CD4-positive, alpha-beta memory T cell (primary cell): ENCODE measurements at regions not wholly inside any gene's neighbourhood (a gene's known extent, or its start where the extent isn't known, plus 50 kb on each side); places are given as distances from the start of the nearest gene placed in this dataset.
A peak's percentile ranks its signal among the peaks of the same experiment; 100 is the strongest.

Experiments used
- CTCF ChIA-PET: fragments of 350-600 bp; sonication (Branson Sonifier 250); formaldehyde crosslinking; loops from one replicate; lab custom pipeline; 2021; ENCODE audit warnings: inconsistent platforms; ENCODE audit not compliant: partially characterized antibody; lab: Charles Lee
- POLR2A ChIA-PET: fragments of 350-600 bp; sonication (Branson Sonifier 250); formaldehyde crosslinking; loops from one replicate; lab custom pipeline; 2021; ENCODE audit not compliant: partially characterized antibody; lab: Charles Lee
- DNase-seq, 5 donors: peaks; one replicate each; pipeline versions ENCODE4 v3.0.0 to v3.0.0-alpha.2; 2020 to 2022; ENCODE audit warnings: mixed read lengths in 1 of 5
- H3K27ac ChIP-seq: one replicate; pipeline ENCODE4 v1.7.0; 2013; ENCODE audit warnings: low read depth, low read length
- H3K27me3 ChIP-seq: 2 replicates; pipeline ENCODE4 v1.7.0; 2013; ENCODE audit warnings: mild to moderate bottlenecking, low read length, moderate library complexity; ENCODE audit not compliant: insufficient read depth
- H3K36me3 ChIP-seq: 2 replicates; pipeline ENCODE4 v1.7.0; 2013; ENCODE audit warnings: mild to moderate bottlenecking, low read length, moderate library complexity; ENCODE audit not compliant: insufficient read depth
- H3K4me1 ChIP-seq: 2 replicates; pipeline ENCODE4 v1.7.0; 2013; ENCODE audit warnings: mild to moderate bottlenecking, low read length, moderate library complexity; ENCODE audit not compliant: insufficient read depth
- H3K4me3 ChIP-seq, 2 donors: one replicate each; pipeline ENCODE4 v1.7.0; 2013; ENCODE audit warnings: low read length in 2 of 2, mild to moderate bottlenecking in 1 of 2
- H3K9me3 ChIP-seq, 2 donors: one replicate each; pipeline ENCODE4 v1.7.0; 2013; ENCODE audit warnings: low read length in 2 of 2, control low read depth in 1 of 2; ENCODE audit not compliant: control insufficient read depth in 1 of 2
- H3K27ac Mint-ChIP-seq, 7 donors: one replicate each; pipeline ENCODE4 v1.8.0; 2020 to 2021; ENCODE audit warnings: mixed read lengths in 7 of 7, mild to moderate bottlenecking in 6 of 7, inconsistent platforms in 3 of 7, moderate library complexity in 3 of 7
- H3K27me3 Mint-ChIP-seq, 2 donors: one replicate each; pipeline ENCODE4 v1.8.0; 2020 to 2021; ENCODE audit warnings: mixed read lengths in 2 of 2
- H3K36me3 Mint-ChIP-seq, 2 donors: one replicate each; pipeline ENCODE4 v1.8.0; 2020 to 2021; ENCODE audit warnings: mixed read lengths in 2 of 2, inconsistent platforms in 1 of 2, mild to moderate bottlenecking in 1 of 2
- H3K4me1 Mint-ChIP-seq, 4 donors: one replicate each; pipeline ENCODE4 v1.8.0; 2020 to 2021; ENCODE audit warnings: mixed read lengths in 4 of 4, mild to moderate bottlenecking in 1 of 4
- H3K4me3 Mint-ChIP-seq, 8 donors: one replicate each; pipeline ENCODE4 v1.8.0; 2020 to 2021; ENCODE audit warnings: mixed read lengths in 8 of 8, mild to moderate bottlenecking in 7 of 8, moderate library complexity in 6 of 8, inconsistent platforms in 3 of 8
- H3K9me3 Mint-ChIP-seq, 8 donors: one replicate each; pipeline ENCODE4 v1.8.0; 2020 to 2021; ENCODE audit warnings: mixed read lengths in 8 of 8, mild to moderate bottlenecking in 5 of 8, inconsistent platforms in 3 of 8, moderate library complexity in 1 of 8
- intact Hi-C: fragments of 100-400 bp; cut with micrococcal nuclease; formaldehyde crosslinking; loops from one replicate; pipeline ENCODE4 v1.15.1; 2023

- no peaks in the 10 kb centered on the region for H3K36me3 ChIP-seq
- POLR2A ChIA-PET, result no interaction called here
- DNase-seq, result no peak
These were observed 873.6 kb downstream of the C12orf50 start for GRCh38 chr12:87155621-87156020.

DNA sequence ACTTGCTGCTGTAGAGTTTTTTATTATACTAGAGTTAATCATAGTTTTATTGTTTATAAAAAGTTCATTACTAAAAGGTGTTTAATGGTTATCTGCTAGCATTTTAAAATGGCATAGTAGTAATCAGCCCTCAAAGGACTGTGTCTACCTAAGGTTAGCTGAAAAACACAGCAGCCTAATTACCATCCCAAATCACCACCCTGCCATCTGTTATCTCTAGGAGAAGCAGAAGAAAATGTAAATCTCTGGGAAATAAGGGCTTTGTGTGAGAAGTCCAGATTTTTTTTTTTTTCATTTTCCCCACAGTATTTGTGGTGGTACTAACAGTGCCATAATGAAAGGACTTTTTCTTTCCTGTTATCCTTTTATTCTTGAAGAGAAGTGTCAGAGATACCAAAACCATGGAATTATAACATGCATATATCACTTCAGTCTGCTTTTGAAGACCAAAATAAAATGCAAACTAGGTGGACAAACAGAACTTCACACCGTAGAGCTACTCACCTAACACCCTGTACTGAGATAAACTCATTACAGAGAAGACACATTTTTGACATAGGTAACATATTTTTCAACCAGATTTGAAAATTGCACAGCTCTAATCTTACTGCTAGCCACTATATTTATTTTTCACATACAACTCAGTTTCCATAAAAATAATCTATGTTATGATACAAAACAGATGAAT lies 876.2 kb downstream of the C12orf50 start:
- DNase-seq, result no peak
- no peaks in the 10 kb centered on the region for H3K9me3 ChIP-seq
- ChIA-PET POLR2A (no interaction called here), CTCF (no interaction called here)
- no peaks in the 10 kb centered on the region for H3K27me3 Mint-ChIP-seq
- peaks cover 0 to 21% (median 11%) of the 10 kb centered on the region in 8 donors for H3K9me3 Mint-ChIP-seq
- H3K36me3 Mint-ChIP-seq, result no peaks in the 10 kb centered on the region
- no peak overlapping the region for H3K4me3 ChIP-seq
- H3K4me1 Mint-ChIP-seq, result no peaks in the 10 kb centered on the region
- H3K4me1 ChIP-seq, result no peaks in the 10 kb centered on the region
- no peak overlapping the region for H3K27ac Mint-ChIP-seq
- no peaks in the 10 kb centered on the region for H3K36me3 ChIP-seq
- no peak overlapping the region for H3K27ac ChIP-seq
- H3K27me3 ChIP-seq, result no peaks in the 10 kb centered on the region
- intact Hi-C loops, result no loop called here
- H3K4me3 Mint-ChIP-seq, result no peak overlapping the region

More at GRCh38 chr12:87155621-87156020, 873.6 kb downstream of the C12orf50 start:
- no peak overlapping the region for H3K27ac Mint-ChIP-seq
- no peaks in the 10 kb centered on the region for H3K4me1 ChIP-seq
- no peaks in the 10 kb centered on the region for H3K27me3 ChIP-seq
- no peaks in the 10 kb centered on the region for H3K36me3 Mint-ChIP-seq
- no peak overlapping the region for H3K4me3 Mint-ChIP-seq
- peaks cover 0 to 14% (median 5%) of the 10 kb centered on the region in 8 donors for H3K9me3 Mint-ChIP-seq
- H3K4me3 ChIP-seq, result no peak overlapping the region
- no peak overlapping the region for H3K27ac ChIP-seq
- no peaks in the 10 kb centered on the region for H3K4me1 Mint-ChIP-seq
- no peaks in the 10 kb centered on the region for H3K27me3 Mint-ChIP-seq
- intact Hi-C loops, result no loop called here
- CTCF ChIA-PET, result no interaction called here
- no peaks in the 10 kb centered on the region for H3K9me3 ChIP-seq

DNA sequence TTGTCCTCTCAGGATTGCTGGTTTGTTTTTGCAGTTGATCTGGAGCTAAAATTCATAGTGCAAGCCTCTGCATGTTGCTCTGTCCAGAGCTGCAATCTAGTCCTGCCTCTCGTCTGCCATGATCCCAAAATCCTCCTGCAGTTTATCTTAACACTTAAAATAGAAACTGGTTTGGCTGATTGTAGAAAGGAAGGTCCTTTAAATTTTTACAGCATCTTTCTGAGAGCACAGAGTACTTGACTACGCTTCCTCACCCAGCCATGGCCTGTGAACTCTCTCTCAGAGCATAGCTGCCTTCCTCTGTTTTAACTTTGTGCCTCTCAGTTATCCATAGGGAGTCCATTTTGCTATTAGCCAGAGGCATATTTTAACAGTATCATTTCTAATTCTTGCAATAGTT lies 877.1 kb downstream of the C12orf50 start:
- peaks cover 0 to 21% (median 11%) of the 10 kb centered on the region in 8 donors for H3K9me3 Mint-ChIP-seq

DNA sequence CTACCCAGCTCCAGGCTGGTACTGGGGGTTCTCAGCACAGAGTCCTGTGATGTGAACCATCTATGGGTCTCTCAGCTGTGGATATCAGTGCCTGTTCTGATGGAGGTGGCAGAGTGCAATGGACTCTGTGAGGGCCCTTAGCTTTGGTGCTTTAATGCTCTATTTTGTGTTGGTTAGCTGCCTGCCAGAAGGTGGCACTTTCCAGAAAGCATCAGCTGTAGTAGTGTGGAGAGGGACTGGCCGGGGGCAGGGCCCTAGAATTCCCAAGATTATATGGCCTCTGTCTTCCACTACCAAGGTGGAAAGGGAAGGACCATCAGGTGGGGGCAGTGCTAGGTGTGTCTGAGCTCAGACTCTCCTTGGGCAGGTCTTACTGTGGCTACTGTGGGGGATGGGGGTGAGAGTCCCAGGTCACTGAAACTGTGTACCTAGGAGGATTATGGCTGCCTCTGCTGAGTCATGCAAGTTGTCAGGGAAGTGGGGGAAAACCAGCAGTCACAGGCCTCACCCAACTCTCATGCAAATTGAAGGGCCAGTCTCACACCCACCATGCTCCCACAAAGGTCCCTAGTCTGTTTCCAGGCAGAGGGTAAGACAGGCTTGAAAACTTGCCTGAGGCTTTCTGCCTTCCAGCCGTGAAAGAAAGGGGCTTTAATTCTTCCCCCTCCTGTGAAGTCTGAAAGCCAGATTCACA lies 878.1 kb downstream of the C12orf50 start:
- POLR2A ChIA-PET, result no interaction called here
- Mint-ChIP-seq H3K36me3 (no peaks in the 10 kb centered on the region), H3K4me1 (no peaks in the 10 kb centered on the region), H3K27ac (no peak overlapping the region), H3K27me3 (no peaks in the 10 kb centered on the region), H3K4me3 (no peak overlapping the region), H3K9me3 (peaks cover 0 to 23% (median 12%) of the 10 kb centered on the region in 8 donors)
- Histone ChIP-seq H3K4me1 (no peaks in the 10 kb centered on the region), H3K36me3 (no peaks in the 10 kb centered on the region), H3K27ac (no peak overlapping the region), H3K4me3 (no peak overlapping the region), H3K9me3 (no peaks in the 10 kb centered on the region), H3K27me3 (no peaks in the 10 kb centered on the region)
- CTCF ChIA-PET, result no interaction called here
- peak in 1 of 5 donors; percentile 38 for DNase-seq
- intact Hi-C loops, result no loop called here

More for the DNA sequence above, 877.1 kb downstream of the C12orf50 start:
- CTCF ChIA-PET, result no interaction called here
- DNase-seq, result no peak
- H3K27ac ChIP-seq, result no peak overlapping the region
- H3K4me1 ChIP-seq, result no peaks in the 10 kb centered on the region
- H3K9me3 ChIP-seq, result no peaks in the 10 kb centered on the region
- H3K36me3 ChIP-seq, result no peaks in the 10 kb centered on the region
- intact Hi-C loops, result no loop called here
- H3K36me3 Mint-ChIP-seq, result no peaks in the 10 kb centered on the region
- no peaks in the 10 kb centered on the region for H3K27me3 ChIP-seq
- no peak overlapping the region for H3K4me3 ChIP-seq
- H3K27me3 Mint-ChIP-seq, result no peaks in the 10 kb centered on the region
- H3K4me1 Mint-ChIP-seq, result no peaks in the 10 kb centered on the region
- POLR2A ChIA-PET, result no interaction called here
- no peak overlapping the region for H3K4me3 Mint-ChIP-seq
- no peak overlapping the region for H3K27ac Mint-ChIP-seq

DNA sequence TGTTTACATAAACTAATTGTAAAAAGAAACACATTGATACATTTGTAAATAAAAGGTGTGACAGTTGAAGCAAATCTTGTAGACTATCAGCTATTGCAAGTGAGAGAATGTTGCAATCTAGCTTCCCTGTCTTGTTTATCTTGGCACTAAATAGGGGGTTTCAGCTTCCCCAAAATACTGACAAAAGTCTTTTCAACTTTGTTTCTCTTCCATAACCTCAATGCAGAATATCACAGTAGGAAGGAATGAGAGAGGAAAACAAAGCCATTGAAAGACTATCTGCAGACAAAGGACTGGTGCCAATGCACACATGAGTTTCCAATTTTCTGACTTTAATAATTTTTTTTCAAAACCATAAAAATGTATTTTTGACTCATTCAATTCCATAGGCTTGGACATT lies 886.2 kb upstream of the MGAT4C start:
- Mint-ChIP-seq H3K9me3 (peaks cover 0 to 7% (median 2%) of the 10 kb centered on the region in 8 donors), H3K27ac (no peak overlapping the region), H3K4me1 (no peaks in the 10 kb centered on the region), H3K36me3 (no peaks in the 10 kb centered on the region), H3K4me3 (no peak overlapping the region), H3K27me3 (no peaks in the 10 kb centered on the region)
- ChIA-PET CTCF (no interaction called here), POLR2A (no interaction called here)
- Histone ChIP-seq H3K27ac (no peak overlapping the region), H3K27me3 (no peaks in the 10 kb centered on the region), H3K9me3 (no peaks in the 10 kb centered on the region), H3K4me3 (no peak overlapping the region), H3K4me1 (no peaks in the 10 kb centered on the region), H3K36me3 (no peaks in the 10 kb centered on the region)
- DNase-seq, result no peak
- intact Hi-C loops, result no loop called here

- H3K27ac Mint-ChIP-seq, result no peak overlapping the region
- H3K9me3 ChIP-seq, result no peaks in the 10 kb centered on the region
- H3K4me3 ChIP-seq, result no peak overlapping the region
- POLR2A ChIA-PET, result no interaction called here
- no peaks in the 10 kb centered on the region for H3K4me1 ChIP-seq
- intact Hi-C loops, result no loop called here
- H3K4me3 Mint-ChIP-seq, result no peak overlapping the region
- H3K9me3 Mint-ChIP-seq, result peaks cover 0 to 11% (median 1%) of the 10 kb centered on the region in 8 donors
- DNase-seq, result no peak
- H3K4me1 Mint-ChIP-seq, result no peaks in the 10 kb centered on the region
- H3K36me3 ChIP-seq, result no peaks in the 10 kb centered on the region
- H3K27me3 Mint-ChIP-seq, result no peaks in the 10 kb centered on the region
- no peak overlapping the region for H3K27ac ChIP-seq
- H3K36me3 Mint-ChIP-seq, result no peaks in the 10 kb centered on the region
- H3K27me3 ChIP-seq, result no peaks in the 10 kb centered on the region
- CTCF ChIA-PET, result no interaction called here
These were observed 884.9 kb upstream of the MGAT4C start for GRCh38 chr12:87141091-87141490.

DNA sequence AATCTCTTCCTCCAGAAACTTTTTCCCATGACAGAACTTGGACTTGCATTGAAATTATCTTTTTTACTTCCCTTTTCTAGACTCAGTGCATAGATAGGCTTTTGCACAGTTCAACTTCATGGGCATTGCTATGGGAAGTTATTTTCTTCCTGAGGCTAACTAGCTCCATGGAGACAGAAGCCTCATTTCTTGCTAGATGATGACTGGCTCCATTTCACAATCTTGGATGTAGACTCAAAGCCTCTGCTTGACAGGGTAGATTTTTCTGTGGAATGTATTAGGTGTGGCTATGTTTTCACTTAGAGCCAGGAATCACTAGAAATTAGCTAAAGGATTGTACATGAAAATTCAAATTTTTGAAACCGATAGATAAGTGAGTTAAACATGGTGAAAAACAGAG lies 884.1 kb upstream of the MGAT4C start:
- no peak overlapping the region for H3K4me3 Mint-ChIP-seq
- Histone ChIP-seq H3K4me3 (no peak overlapping the region), H3K27ac (no peak overlapping the region), H3K36me3 (no peaks in the 10 kb centered on the region), H3K9me3 (no peaks in the 10 kb centered on the region), H3K27me3 (no peaks in the 10 kb centered on the region), H3K4me1 (no peaks in the 10 kb centered on the region)
- H3K27me3 Mint-ChIP-seq, result no peaks in the 10 kb centered on the region
- no peak overlapping the region for H3K27ac Mint-ChIP-seq
- no peak for DNase-seq
- ChIA-PET POLR2A (no interaction called here), CTCF (no interaction called here)
- intact Hi-C loops, result no loop called here
- no peaks in the 10 kb centered on the region for H3K4me1 Mint-ChIP-seq
- H3K36me3 Mint-ChIP-seq, result no peaks in the 10 kb centered on the region
- peaks cover 0 to 11% (median 4%) of the 10 kb centered on the region in 8 donors for H3K9me3 Mint-ChIP-seq
